SIG-M5 (cell line): ENCODE measurements at regions not wholly inside any gene's neighbourhood (a gene's known extent, or its start where the extent isn't known, plus 50 kb on each side); places are given as distances from the start of the nearest gene placed in this dataset.

Source experiments
- DNase-seq: peaks from one replicate; lab custom pipeline; 2025; lab: John Stamatoyannopoulos, UW

- DNase-seq = no peak
These were observed 344.1 kb upstream of the TRAM1L1 start for GRCh38 chr4:117429506-117429905.

- DNase-seq = no peak
These were observed 349.0 kb upstream of the TRAM1L1 start for GRCh38 chr4:117434424-117434823.

- DNase-seq = no peak
These were observed 362.5 kb upstream of the TRAM1L1 start for GRCh38 chr4:117447925-117448324.

- DNase-seq = no peak
These were observed 369.7 kb upstream of the TRAM1L1 start for GRCh38 chr4:117455088-117455487.

- no peak for DNase-seq
These were observed 381.0 kb upstream of the TRAM1L1 start for GRCh38 chr4:117466388-117466787.

GRCh38 chr4:117467404-117467803, 382.0 kb upstream of the TRAM1L1 start:
- DNase-seq = no peak

- no peak for DNase-seq
These were observed 389.6 kb upstream of the TRAM1L1 start for GRCh38 chr4:117474987-117475386.

- no peak for DNase-seq
These were observed 392.5 kb upstream of the TRAM1L1 start for GRCh38 chr4:117477925-117478324.

GRCh38 chr4:117478702-117479101, 393.3 kb upstream of the TRAM1L1 start:
- no peak for DNase-seq

GRCh38 chr4:117479673-117480072, 394.3 kb upstream of the TRAM1L1 start:
- no peak for DNase-seq

GRCh38 chr4:117481742-117482141, 396.4 kb upstream of the TRAM1L1 start:
- no peak for DNase-seq

GRCh38 chr4:117488692-117489091, 403.3 kb upstream of the TRAM1L1 start:
- no peak for DNase-seq

- DNase-seq = no peak
These were observed 403.7 kb upstream of the TRAM1L1 start for GRCh38 chr4:117489107-117489506.

GRCh38 chr4:117491516-117491915, 406.1 kb upstream of the TRAM1L1 start:
- no peak for DNase-seq

- no peak for DNase-seq
These were observed 410.4 kb upstream of the TRAM1L1 start for GRCh38 chr4:117495802-117496201.

GRCh38 chr4:117512414-117512813, 427.0 kb upstream of the TRAM1L1 start:
- DNase-seq = no peak

- no peak for DNase-seq
These were observed 429.2 kb upstream of the TRAM1L1 start for GRCh38 chr4:117514391-117515175.

- DNase-seq = no peak
These were observed 430.5 kb upstream of the TRAM1L1 start for GRCh38 chr4:117515921-117516320.

GRCh38 chr4:117527601-117528000, 442.2 kb upstream of the TRAM1L1 start:
- no peak for DNase-seq

- no peak for DNase-seq
These were observed 444.0 kb upstream of the TRAM1L1 start for GRCh38 chr4:117529401-117529800.

GRCh38 chr4:117533501-117533900, 448.1 kb upstream of the TRAM1L1 start:
- no peak for DNase-seq

- DNase-seq = no peak
These were observed 459.7 kb upstream of the TRAM1L1 start for GRCh38 chr4:117545039-117545438.

GRCh38 chr4:117549524-117549923, 464.1 kb upstream of the TRAM1L1 start:
- no peak for DNase-seq

- DNase-seq = no peak
These were observed 464.7 kb upstream of the TRAM1L1 start for GRCh38 chr4:117550085-117550484.
